Testis (tissue), 2 donors: ENCODE measurements at regions not wholly inside any gene's neighbourhood (a gene's known extent, or its start where the extent isn't known, plus 50 kb on each side); places are given as distances from the start of the nearest gene placed in this dataset.

Experiments
- POLR2A ChIP-seq: fragments of 450-650 bp; IDR thresholded peaks from one replicate; pipeline ENCODE4 v1.6.1; 2017; ENCODE audit warnings: antibody characterized with exemption, mild to moderate bottlenecking, moderate library complexity
- TF ChIP-seq, protein P1 (sequence below), 3 experiments: fragments of 450-650 bp in 2 of 3; fragments of 200-600 bp in 1 of 3; sonication (generic) in 1 of 3; IDR thresholded peaks; one replicate each; pipeline ENCODE4 v1.5.1; 2016 to 2019; ENCODE audit warnings: antibody characterized with exemption in 3 of 3, mild to moderate bottlenecking in 2 of 3, moderate library complexity in 1 of 3

- TF ChIP-seq, protein P1, sequence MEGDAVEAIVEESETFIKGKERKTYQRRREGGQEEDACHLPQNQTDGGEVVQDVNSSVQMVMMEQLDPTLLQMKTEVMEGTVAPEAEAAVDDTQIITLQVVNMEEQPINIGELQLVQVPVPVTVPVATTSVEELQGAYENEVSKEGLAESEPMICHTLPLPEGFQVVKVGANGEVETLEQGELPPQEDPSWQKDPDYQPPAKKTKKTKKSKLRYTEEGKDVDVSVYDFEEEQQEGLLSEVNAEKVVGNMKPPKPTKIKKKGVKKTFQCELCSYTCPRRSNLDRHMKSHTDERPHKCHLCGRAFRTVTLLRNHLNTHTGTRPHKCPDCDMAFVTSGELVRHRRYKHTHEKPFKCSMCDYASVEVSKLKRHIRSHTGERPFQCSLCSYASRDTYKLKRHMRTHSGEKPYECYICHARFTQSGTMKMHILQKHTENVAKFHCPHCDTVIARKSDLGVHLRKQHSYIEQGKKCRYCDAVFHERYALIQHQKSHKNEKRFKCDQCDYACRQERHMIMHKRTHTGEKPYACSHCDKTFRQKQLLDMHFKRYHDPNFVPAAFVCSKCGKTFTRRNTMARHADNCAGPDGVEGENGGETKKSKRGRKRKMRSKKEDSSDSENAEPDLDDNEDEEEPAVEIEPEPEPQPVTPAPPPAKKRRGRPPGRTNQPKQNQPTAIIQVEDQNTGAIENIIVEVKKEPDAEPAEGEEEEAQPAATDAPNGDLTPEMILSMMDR (IDR thresholded peaks at IDR 0.05) = no peak
- TF ChIP-seq POLR2A = no peak
These were observed 60.9 kb upstream of the IBSP start for GRCh38 chr4:87738483-87738882.
